ENCODE measurements at regions not wholly inside any gene's neighbourhood (a gene's known extent, or its start where the extent isn't known, plus 50 kb on each side); places are given as distances from the start of the nearest gene placed in this dataset.
A peak's percentile ranks its signal among the peaks of the same experiment; 100 is the strongest.

DNA sequence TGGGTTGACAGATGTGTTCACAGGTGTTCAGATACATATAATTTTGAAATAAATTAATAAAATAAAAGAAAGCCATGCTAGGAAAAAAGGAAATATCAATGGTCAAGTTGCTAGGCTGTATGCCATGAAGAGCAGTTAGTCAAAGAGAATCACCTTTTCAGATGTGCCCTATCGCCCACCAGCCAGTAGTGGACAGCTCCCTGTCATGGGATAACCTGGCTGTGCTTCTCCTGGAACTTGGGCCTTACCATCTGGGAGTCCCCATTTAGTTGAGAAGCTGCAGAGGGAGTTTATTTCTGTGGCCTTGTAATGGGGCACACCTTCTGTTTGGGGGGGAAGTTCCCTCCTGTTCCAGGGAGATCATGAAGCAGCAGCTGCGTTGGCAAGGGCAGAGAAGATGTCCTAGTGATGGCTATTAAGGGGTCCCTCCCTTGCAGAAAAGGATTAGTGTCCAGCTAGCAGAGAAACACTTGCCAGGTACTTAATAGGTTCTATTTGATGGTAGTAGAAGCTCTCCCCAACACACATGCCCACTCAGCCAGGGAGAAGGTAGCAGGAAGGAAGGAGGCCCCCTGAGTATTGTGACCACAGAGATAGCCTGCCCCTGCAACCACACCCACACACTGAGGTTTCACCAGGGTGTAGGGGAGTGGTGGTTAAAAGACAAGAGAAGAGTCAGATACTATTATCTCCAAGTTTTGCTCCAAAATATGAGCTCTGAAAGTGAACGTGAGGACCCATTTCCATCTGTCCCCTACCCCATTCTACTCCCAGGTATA, 117.7 kb downstream of the B3GNT2 start:
- Histone ChIP-seq H3K36me3 (ENCODE audit: control insufficient read depth, insufficient read depth, low read length) (no peaks in the 10 kb centered on the region), H3K9me3 (ENCODE audit: control insufficient read depth, insufficient read depth, low read depth, low read length) (no peaks in the 10 kb centered on the region), H3K4me1 (ENCODE audit: control insufficient read depth, insufficient read depth, low read length) (peaks cover 16% of the 10 kb centered on the region), H3K4me3 (ENCODE audit: low read depth, low read length) (no peak overlapping the region), H3K9ac (ENCODE audit: low read length) (no peak overlapping the region), H3K27ac (ENCODE audit: low read depth, low read length) (no peak overlapping the region), H3K27me3 (ENCODE audit: control insufficient read depth, insufficient read depth, low read length) (no peaks in the 10 kb centered on the region)

DNA sequence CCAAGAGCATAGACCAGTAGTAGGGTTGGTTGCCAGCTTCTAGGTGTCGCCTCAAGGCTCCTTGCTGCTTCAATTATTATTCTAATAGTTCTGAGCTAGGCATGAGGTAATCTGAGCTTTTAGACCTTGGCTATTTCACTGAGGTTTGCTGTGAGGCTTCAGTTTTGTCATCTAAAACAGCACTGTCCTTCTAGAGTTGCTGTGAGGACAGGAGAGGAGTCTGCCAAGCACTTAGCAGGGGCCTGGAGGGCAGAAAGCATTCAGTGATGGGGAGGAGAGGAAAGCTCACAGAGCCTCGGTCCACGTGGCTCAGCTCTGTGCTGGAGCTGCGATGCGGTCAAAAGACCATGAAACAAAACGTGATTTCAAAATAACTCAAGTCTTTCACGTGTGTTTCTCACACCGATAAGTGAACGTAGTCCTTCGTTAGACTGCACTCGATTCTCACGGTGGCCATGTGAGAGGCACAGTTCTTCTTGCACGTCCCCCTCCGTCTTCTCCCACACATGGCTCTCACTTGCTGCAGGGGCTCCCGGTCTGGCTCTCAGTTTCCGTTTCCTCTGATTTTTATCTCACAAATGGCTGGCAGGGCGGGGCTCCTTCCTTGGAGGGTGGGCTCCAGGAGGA, 113.7 kb downstream of the B3GNT2 start:
- no peaks in the 10 kb centered on the region for H3K9me3 ChIP-seq (ENCODE audit: control insufficient read depth, insufficient read depth, low read depth, low read length)
- 0 out of 2 replicates have a peak overlapping the region, but pooled peaks have one; percentile 2 for H3K4me3 ChIP-seq (ENCODE audit: low read depth, low read length)
- peaks cover 51% of the 10 kb centered on the region for H3K4me1 ChIP-seq (ENCODE audit: control insufficient read depth, insufficient read depth, low read length)
- peak overlapping the region; percentile 60 for H3K9ac ChIP-seq (ENCODE audit: low read length)
- no peaks in the 10 kb centered on the region for H3K27me3 ChIP-seq (ENCODE audit: control insufficient read depth, insufficient read depth, low read length)
- no peaks in the 10 kb centered on the region for H3K36me3 ChIP-seq (ENCODE audit: control insufficient read depth, insufficient read depth, low read length)
- H3K27ac ChIP-seq (ENCODE audit: low read depth, low read length), result no peak overlapping the region

DNA sequence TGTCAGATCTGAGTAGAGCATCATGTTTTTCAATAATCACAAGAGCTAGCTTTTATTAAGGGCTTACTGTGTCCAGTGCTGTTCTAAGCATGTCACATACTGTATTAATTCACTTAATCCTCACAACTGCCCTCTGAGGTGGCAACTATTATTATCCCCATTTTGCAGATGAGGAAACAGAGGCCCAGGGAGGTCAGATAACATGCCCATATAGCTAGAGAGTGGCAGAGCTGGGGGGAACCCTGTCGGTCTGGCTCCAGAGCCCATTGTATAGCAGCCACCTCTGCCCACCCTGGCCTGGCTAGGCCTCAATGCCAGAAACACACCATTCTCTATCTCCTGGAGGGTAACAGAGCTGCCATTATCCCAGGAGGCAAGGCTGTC, 113.2 kb downstream of the B3GNT2 start:
- H3K4me1 ChIP-seq (ENCODE audit: control insufficient read depth, insufficient read depth, low read length), result peaks cover 56% of the 10 kb centered on the region
- no peak overlapping the region for H3K27ac ChIP-seq (ENCODE audit: low read depth, low read length)
- H3K27me3 ChIP-seq (ENCODE audit: control insufficient read depth, insufficient read depth, low read length), result no peaks in the 10 kb centered on the region
- no peaks in the 10 kb centered on the region for H3K9me3 ChIP-seq (ENCODE audit: control insufficient read depth, insufficient read depth, low read depth, low read length)
- no peak overlapping the region for H3K4me3 ChIP-seq (ENCODE audit: low read depth, low read length)
- no peak overlapping the region for H3K9ac ChIP-seq (ENCODE audit: low read length)
- H3K36me3 ChIP-seq (ENCODE audit: control insufficient read depth, insufficient read depth, low read length), result no peaks in the 10 kb centered on the region

GRCh38 chr2:62307469-62308389, 111.8 kb downstream of the B3GNT2 start:
- H3K4me3 ChIP-seq (ENCODE audit: low read depth, low read length), result no peak overlapping the region
- H3K9me3 ChIP-seq (ENCODE audit: control insufficient read depth, insufficient read depth, low read depth, low read length), result no peaks in the 10 kb centered on the region
- H3K4me1 ChIP-seq (ENCODE audit: control insufficient read depth, insufficient read depth, low read length), result peaks cover 59% of the 10 kb centered on the region
- no peaks in the 10 kb centered on the region for H3K36me3 ChIP-seq (ENCODE audit: control insufficient read depth, insufficient read depth, low read length)
- no peaks in the 10 kb centered on the region for H3K27me3 ChIP-seq (ENCODE audit: control insufficient read depth, insufficient read depth, low read length)
- H3K27ac ChIP-seq (ENCODE audit: low read depth, low read length), result no peak overlapping the region
- peak overlapping the region; percentile 6 for H3K9ac ChIP-seq (ENCODE audit: low read length)

- peak overlapping the region; percentile 30 for H3K9ac ChIP-seq (ENCODE audit: low read length)
- H3K4me3 ChIP-seq (ENCODE audit: low read depth, low read length), result no peak overlapping the region
- H3K27me3 ChIP-seq (ENCODE audit: control insufficient read depth, insufficient read depth, low read length), result no peaks in the 10 kb centered on the region
- peaks cover 59% of the 10 kb centered on the region for H3K4me1 ChIP-seq (ENCODE audit: control insufficient read depth, insufficient read depth, low read length)
- no peaks in the 10 kb centered on the region for H3K36me3 ChIP-seq (ENCODE audit: control insufficient read depth, insufficient read depth, low read length)
- H3K27ac ChIP-seq (ENCODE audit: low read depth, low read length), result no peak overlapping the region
- no peaks in the 10 kb centered on the region for H3K9me3 ChIP-seq (ENCODE audit: control insufficient read depth, insufficient read depth, low read depth, low read length)
These were observed 111.0 kb downstream of the B3GNT2 start for GRCh38 chr2:62306751-62307468.

GRCh38 chr2:62305421-62306176, 109.7 kb downstream of the B3GNT2 start:
- peaks cover 59% of the 10 kb centered on the region for H3K4me1 ChIP-seq (ENCODE audit: control insufficient read depth, insufficient read depth, low read length)

GRCh38 chr2:62304429-62305417, 108.8 kb downstream of the B3GNT2 start:
- H3K27ac ChIP-seq (ENCODE audit: low read depth, low read length), result no peak overlapping the region
- H3K36me3 ChIP-seq (ENCODE audit: control insufficient read depth, insufficient read depth, low read length), result no peaks in the 10 kb centered on the region
- H3K9me3 ChIP-seq (ENCODE audit: control insufficient read depth, insufficient read depth, low read depth, low read length), result no peaks in the 10 kb centered on the region
- H3K4me3 ChIP-seq (ENCODE audit: low read depth, low read length), result no peak overlapping the region
- H3K27me3 ChIP-seq (ENCODE audit: control insufficient read depth, insufficient read depth, low read length), result no peaks in the 10 kb centered on the region
- H3K9ac ChIP-seq (ENCODE audit: low read length), result no peak overlapping the region
- peaks cover 51% of the 10 kb centered on the region for H3K4me1 ChIP-seq (ENCODE audit: control insufficient read depth, insufficient read depth, low read length)

More at GRCh38 chr2:62305421-62306176, 109.7 kb downstream of the B3GNT2 start:
- Histone ChIP-seq H3K27me3 (ENCODE audit: control insufficient read depth, insufficient read depth, low read length) (no peaks in the 10 kb centered on the region), H3K4me3 (ENCODE audit: low read depth, low read length) (no peak overlapping the region), H3K9ac (ENCODE audit: low read length) (no peak overlapping the region), H3K36me3 (ENCODE audit: control insufficient read depth, insufficient read depth, low read length) (no peaks in the 10 kb centered on the region), H3K27ac (ENCODE audit: low read depth, low read length) (no peak overlapping the region), H3K9me3 (ENCODE audit: control insufficient read depth, insufficient read depth, low read depth, low read length) (no peaks in the 10 kb centered on the region)

DNA sequence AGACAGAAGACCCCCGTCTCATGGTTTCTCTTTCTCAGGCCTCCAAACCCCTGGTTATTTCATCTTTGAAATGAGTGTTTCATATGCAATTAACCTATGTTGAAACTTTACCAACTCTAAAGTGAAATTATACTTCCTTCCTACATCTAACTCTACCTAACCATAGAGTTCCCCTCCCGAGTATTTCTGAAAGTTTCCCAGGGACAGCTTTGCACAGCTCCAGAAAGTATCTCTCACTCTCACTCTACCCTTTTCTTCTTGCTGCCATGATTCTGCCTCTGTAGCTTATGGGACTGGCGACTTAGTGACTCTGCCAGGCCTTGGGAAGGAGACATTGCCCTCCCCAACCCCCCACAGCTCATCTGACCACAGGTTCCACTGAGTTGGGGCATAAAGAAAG, 107.9 kb downstream of the B3GNT2 start:
- H3K9ac ChIP-seq (ENCODE audit: low read length), result no peak overlapping the region
- no peak overlapping the region for H3K27ac ChIP-seq (ENCODE audit: low read depth, low read length)

GRCh38 chr2:62302631-62303435, 106.9 kb downstream of the B3GNT2 start:
- no peak overlapping the region for H3K4me3 ChIP-seq (ENCODE audit: low read depth, low read length)
- no peak overlapping the region for H3K27ac ChIP-seq (ENCODE audit: low read depth, low read length)
- no peaks in the 10 kb centered on the region for H3K36me3 ChIP-seq (ENCODE audit: control insufficient read depth, insufficient read depth, low read length)
- H3K9ac ChIP-seq (ENCODE audit: low read length), result no peak overlapping the region
- no peaks in the 10 kb centered on the region for H3K27me3 ChIP-seq (ENCODE audit: control insufficient read depth, insufficient read depth, low read length)
- H3K9me3 ChIP-seq (ENCODE audit: control insufficient read depth, insufficient read depth, low read depth, low read length), result no peaks in the 10 kb centered on the region
- H3K4me1 ChIP-seq (ENCODE audit: control insufficient read depth, insufficient read depth, low read length), result peaks cover 38% of the 10 kb centered on the region

More for the DNA sequence above, 107.9 kb downstream of the B3GNT2 start:
- Histone ChIP-seq H3K36me3 (ENCODE audit: control insufficient read depth, insufficient read depth, low read length) (no peaks in the 10 kb centered on the region), H3K4me1 (ENCODE audit: control insufficient read depth, insufficient read depth, low read length) (peaks cover 43% of the 10 kb centered on the region), H3K4me3 (ENCODE audit: low read depth, low read length) (no peak overlapping the region), H3K9me3 (ENCODE audit: control insufficient read depth, insufficient read depth, low read depth, low read length) (no peaks in the 10 kb centered on the region), H3K27me3 (ENCODE audit: control insufficient read depth, insufficient read depth, low read length) (no peaks in the 10 kb centered on the region)

Data from HUES6 (cell line).